Kasumi-1 (cell line): ENCODE measurements at regions not wholly inside any gene's neighbourhood (a gene's known extent, or its start where the extent isn't known, plus 50 kb on each side); places are given as distances from the start of the nearest gene placed in this dataset.
A peak's percentile ranks its signal among the peaks of the same experiment; 100 is the strongest.
"Not testable (repeated sequence)": the region's sequence is repeated elsewhere in the genome, so short reads cannot be mapped to it uniquely, and the experiment has no call there.

Experiments
- DNase-seq, 2 experiments: peaks; one replicate each; lab custom pipeline; 2025; lab: John Stamatoyannopoulos, UW

DNA sequence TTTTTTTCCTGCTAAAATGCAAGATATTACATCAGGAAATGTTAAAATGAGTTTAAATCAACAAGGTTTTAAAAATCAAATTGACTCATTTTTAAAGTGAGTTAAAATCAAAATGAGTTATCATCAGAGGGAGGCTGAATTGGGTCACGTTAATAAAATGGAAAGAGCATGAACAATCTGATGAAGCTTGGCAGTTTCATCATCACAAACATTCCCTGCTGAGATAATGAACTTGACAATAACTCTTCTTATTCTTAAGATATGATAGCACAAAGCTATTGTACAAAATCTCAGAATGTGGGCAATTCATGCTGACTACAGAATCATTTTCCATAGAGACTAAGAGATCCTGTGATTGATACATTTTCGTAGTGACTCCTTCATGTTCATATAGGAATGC, 1086.7 kb downstream of the STIM2 start:
- no peak for DNase-seq

DNA sequence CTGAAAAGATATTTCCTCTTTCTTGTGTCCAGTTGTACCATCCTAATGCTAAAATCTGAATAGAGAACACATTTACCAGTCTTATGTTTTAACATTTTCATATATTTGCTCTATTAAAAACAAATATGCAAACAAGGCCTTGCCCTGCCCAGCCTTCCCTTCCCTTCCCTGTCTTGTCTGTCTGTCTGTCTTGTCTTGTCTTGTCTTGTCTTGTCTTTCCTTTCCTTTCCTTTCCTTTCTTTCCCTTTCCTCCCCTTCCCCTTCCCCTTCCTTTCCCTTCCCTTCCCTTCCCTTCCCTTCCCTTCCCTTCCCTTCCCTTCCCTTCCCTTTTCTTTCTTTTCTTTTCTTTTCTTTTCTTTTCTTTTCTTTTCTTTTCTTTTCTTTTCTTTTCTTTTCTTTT, 1103.5 kb downstream of the STIM2 start:
- DNase-seq = no peak

DNA sequence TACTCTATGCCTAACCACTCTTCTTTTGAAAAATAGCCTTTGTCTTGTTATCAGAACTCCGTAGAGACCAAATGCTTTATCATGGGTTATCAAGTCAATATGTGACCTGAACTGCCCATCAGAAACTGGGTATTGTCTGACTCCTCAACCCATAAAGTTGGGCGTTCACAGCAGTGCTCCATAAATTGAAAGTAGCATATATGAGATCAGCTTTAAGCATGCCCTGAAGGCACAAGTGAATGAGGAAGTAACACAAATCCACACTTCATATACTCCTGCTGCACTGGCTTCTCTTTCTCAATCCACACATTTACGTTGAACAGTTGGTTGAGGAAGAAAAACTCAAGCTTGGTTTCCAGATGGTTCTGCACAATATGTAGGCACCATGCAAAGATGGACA, 1106.0 kb downstream of the STIM2 start:
- DNase-seq = peak in 1 of 2 experiments; percentile 35

DNA sequence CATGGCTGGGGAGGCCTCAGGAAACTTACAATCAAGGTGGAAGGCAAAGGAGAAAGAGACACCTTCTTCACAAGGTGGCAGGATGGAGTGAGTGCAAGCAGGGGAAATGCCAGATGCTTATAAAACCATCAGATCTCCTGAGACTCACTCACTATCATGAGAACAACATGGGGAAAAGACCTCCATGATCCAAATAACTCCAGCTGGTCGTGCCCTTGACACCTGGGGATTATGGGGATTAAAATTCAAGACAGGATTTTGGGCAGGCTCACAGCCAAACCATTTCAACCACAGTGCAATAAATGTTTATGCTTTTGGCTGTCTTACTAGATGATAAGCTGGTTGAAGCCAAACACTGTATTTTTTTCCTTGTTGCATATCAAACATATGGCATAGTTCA, 1112.4 kb downstream of the STIM2 start:
- no peak for DNase-seq

DNA sequence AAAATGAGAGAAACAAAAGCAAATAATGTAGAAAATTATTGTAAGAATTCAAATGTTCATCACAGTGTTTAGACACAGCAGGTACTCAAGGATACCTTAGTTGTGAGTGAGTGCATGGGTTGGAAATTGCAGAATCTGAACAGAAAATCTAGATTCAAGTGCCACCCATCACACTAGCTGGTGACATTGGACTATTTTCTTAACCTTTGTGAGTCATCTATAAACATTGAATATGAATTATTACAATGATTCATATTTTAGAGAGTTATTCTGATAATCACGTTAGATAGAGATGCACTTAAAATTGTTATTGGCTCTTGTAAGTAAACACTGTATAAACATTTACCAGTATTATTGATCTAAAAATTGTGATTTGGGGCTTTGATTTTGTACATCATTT, 1113.1 kb downstream of the STIM2 start:
- no peak for DNase-seq

DNA sequence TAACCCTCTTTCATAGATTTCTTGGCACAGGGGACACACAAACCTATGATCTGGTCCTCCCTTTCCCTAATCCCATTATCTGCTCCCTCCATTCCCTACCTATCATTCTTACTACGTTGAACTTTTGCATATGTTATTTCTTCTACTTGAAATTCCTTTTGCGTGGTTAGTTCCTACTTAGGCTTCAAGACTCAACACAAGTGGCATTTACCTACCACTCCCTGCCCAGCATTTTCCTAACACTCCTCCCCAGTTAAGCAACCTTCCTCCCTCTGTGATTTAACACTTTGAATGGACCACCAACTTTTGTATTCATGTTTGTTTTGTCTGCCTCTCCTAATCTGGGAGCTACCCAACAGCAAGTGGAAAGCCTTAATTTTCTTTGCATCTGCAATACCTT, 1113.7 kb downstream of the STIM2 start:
- no peak for DNase-seq

DNA sequence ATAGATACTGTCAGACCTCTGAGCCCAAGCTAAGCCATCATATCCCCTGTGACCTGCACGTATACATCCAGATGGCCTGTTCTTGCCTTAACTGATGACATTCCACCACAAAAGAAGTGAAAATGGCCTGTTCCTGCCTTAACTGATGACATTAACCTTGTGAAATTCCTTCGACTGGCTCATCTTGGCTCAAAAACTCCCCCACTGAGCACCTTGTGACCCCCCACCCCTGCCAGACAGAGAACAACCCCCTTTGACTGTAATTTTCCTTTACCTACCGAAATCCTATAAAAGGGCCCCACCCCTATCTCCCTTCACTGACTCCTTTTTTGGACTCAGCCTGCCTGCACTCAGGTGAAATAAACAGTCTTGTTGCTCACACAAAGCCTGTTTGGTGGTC, 1114.2 kb downstream of the STIM2 start:
- DNase-seq = not testable (repeated sequence)

DNA sequence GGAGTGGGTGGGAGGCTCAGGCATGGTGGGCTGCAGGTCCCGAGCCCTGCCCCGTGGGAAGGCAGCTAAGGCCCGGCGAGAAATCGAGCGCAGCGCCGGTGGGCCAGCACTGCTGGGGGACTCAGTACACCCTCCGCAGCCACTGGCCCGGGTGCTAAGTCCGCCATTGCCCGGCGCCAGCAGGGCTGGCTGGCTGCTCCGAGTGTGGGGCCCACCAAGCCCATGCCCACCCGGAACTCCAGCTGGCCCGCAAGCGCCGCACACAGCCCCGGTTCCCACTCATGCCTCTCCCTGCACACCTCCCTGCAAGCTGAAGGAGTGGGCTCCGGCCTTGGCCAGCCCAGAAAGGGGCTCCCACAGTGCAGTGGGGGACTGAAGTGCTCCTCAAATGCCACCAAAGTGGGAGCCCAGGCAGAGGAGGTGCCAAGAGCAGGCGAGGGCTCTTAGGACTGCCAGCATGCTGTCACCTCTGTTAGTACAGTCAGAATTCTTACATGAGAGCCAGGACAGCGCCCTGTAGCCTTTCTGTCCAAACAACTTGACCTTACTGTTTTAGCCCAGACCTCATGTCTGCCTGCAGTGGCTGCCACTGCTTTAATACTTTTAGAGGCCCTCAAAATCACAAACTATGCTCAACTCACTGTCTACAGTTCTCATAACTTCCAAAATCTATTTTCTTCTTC, 1117.9 kb downstream of the STIM2 start:
- DNase-seq = not testable (repeated sequence)

DNA sequence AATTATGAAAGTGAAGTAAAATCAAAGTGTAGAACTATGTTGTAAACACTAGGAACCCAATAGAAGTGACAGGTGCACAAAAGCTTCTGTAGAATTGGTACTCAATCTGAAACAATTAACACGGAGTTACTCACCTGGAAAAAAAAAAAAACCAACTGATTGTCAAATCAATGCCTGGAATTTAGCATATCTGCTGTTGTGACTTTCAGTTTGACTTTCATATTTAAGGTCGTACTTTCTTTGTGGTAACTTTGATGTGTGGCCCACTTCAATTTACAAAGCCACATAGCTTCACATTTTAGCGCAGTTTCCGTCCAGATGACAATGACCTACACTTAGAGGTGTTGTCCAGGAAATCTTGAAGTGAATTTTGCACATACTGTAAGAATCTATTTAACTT, 1124.9 kb downstream of the STIM2 start:
- DNase-seq = no peak

DNA sequence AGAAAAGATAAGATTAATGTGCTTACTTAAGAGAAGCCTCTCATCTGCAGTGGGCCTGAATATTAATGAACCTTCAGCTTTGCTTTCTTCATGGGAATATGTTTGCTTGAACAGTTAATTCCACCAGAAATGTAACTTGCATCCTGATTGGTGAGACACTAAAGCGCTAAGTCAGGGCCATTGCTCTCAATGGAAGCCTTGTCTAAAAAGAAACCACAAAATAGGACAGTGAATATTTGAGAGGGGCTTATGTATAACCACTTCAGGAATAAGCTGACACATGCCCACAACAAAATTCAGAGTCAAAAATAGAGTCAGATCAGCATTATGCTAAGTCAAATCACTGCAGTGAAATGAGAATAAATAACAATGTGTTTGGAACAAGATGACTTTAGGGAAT, 1125.8 kb downstream of the STIM2 start:
- DNase-seq = no peak

DNA sequence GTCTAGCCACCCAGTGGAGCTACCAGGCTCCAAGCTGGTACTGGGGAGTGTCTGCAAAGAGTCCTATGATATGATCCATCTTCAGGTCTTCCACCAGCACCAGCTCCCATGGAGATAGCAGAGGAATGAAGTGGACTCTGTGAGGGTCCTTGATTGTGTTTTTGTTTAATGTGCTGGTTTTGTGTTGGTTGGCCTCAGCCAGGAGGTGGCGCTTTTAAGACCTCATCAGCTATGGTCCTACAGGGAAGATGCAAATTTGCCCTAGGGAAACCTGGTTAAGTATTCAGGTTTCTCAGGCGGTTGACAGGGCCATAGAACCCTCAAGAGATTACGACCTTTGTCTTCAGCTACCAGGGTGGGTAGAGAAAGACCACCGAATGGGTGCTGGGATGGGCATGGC, 1141.1 kb downstream of the STIM2 start:
- DNase-seq = no peak

DNA sequence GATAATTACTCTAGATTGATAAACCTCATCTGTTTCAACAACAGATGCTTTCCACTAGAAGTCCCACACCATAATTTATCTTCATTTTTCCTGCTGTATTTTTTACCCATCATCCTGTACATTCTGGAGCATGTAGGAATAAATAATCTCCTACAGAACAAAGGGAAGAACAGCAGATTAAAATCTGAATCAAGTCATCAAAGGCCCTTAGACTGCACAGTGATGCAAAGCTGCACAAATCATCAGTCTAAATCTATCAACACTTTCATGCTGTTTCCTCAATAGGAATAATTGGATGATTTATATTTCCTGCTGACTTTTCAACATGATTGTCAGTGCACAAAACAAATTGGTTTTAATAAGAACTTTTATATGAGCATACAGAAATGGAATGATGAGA, 1143.9 kb downstream of the STIM2 start:
- no peak for DNase-seq

DNA sequence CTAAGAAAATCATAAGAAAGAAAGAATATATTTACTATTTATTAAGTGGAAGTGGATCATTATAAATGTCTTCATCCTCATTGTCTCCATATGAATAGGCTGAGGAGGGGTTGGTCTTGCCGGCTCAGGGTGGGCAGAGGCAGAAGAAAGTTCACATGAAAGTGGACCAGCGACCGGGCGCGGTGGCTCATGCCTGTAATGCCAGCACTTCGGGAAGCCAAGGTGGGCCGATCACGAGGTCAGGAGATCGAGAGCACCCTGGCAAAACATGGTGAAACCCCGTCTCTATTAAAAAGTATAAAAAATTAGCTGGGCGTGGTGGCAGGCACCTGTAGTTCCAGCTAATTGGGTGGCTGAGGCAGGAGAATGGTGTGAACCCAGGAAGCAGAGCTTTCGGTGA, 1145.4 kb downstream of the STIM2 start:
- no peak for DNase-seq

DNA sequence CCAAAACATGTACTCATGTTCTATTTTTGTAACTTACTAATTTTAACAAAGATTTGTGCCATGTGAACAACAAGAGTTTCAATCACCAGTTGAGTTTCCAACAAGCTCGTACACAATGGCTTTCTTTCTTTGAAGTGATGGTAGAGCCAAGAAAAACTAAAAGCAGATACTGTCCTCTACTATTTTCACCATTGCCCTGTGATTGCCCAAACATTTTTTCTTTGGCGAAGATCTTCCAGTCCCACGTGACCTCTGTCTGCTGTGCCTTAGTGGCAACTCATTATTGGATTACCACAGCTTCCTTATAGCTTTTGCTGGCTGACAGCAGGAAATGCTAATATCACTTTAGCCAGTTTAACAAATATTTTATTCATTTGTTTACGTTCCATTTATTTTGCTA, 1147.1 kb downstream of the STIM2 start:
- DNase-seq = no peak

DNA sequence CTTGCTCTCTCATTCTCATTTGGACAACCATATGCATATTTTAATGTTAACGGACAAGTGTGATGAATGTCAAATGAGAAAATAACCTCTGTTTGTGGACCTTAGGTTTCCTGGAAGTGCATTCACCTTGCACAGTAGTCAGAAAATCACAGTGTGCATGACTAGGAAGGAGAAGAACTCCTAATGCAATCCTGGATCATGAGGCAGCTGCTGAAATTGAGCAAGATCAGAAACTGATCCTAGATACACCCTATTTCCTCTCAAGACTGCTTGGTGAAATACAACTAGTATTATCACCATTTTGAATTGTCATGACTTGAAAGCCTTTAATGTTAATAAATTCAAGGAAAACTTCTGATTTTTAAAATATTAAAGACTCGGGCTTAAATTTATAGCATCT, 1148.9 kb downstream of the STIM2 start:
- no peak for DNase-seq

DNA sequence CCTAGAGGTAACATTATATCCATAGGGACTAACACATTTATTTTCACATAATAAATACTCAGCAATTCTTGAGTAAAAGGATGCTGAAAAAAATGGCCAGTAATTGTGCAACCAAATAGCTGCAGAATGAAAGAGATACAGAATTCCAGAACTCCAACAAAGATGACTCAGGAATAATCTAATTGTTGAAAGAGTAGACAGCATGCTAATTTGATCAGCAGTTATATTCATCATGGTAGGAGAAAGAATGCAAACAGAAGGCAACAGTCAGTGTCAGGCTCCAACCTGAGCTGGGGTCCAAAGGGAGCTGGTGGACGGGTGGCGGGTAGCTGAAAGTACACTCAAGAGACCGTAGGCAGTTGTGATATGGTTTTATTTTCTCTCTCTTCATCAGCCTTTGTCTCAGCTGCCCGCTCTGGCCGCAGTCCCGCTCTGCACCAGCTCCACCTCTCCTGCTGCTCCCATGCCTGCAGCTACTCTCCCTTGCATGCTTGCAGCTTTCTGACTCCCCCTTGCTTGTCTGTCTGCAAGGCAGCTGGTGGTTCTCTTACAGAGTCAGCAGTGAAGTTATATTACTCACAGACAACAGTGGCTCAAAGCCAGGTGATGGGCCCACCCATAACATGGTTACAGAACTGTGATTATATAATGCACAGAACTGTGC, 1150.1 kb downstream of the STIM2 start:
- DNase-seq = no peak

DNA sequence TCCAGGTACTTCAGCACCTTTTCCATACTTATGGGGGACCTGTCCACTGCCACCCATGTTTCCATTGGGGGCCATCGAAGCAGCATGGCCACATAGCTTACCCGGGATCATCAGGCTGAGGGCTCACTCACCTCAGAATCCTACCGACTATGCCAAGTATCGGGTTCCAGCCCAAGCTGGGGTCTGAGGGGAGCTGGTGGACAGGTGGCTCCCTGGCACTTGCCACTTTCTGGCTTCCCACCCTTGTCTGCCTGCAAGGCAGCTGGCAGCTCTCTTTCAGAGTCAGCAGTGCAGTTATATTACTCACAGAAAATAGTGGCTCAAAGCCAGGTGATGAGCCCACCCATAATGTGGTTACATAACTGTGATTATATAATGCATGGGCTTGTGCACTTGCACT, 1153.8 kb downstream of the STIM2 start:
- DNase-seq = no peak

DNA sequence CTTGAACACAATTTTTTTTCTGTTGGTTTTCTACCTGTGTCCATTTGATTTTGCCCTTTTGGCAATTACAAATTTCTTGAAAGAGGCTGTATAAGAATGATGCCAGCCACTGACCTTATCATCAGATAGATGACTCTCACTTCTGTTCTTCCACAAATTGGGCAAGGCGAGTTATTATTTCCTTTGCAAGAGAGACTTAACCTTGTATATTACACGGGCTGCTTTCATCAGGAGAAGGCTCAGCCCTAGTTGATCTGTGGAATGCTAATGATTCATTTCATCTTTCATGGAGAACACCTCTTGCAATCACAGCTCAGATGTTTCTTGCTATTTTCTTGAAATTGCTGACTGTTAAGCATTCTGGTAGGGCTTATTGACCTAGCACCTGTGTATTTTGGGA, 1155.4 kb downstream of the STIM2 start:
- DNase-seq = no peak

DNA sequence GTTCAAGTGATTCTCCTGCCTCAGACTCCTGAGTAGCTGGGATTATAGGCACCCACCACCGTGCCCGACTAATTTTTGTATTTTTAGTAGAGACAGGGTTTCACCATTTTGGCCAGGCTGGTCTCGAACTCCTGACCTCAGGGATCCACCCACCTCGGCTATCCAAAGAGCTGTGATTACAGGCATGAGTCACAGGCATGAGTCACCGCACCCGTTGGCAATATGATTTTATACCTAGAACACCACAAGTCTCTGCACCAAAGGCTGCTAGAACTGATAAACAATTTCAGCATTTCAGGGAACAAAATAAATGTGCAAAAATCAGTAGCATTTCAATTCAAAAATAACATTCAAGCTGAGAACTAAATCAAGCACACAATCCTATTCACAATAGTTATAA, 1177.6 kb downstream of the STIM2 start:
- not testable (repeated sequence) for DNase-seq

DNA sequence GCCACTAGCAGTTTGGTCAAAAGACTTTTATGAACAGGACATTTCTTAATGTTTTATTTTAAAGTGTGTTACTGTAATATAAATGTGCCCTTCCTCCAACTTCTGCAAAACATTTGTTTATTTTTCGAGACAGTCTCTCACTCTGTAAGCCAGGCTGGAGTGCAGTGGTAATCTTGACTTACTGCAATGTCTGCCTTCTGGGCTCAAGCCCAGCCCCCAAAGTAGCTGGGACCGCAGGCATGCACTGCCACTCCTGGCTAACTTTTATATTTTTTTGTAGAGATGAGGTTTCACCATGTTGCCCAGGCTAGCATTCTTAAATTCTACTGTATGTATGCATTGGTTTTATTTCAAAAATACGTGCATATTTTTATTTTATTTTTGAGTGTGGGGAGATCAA, 1201.9 kb downstream of the STIM2 start:
- DNase-seq = no peak

DNA sequence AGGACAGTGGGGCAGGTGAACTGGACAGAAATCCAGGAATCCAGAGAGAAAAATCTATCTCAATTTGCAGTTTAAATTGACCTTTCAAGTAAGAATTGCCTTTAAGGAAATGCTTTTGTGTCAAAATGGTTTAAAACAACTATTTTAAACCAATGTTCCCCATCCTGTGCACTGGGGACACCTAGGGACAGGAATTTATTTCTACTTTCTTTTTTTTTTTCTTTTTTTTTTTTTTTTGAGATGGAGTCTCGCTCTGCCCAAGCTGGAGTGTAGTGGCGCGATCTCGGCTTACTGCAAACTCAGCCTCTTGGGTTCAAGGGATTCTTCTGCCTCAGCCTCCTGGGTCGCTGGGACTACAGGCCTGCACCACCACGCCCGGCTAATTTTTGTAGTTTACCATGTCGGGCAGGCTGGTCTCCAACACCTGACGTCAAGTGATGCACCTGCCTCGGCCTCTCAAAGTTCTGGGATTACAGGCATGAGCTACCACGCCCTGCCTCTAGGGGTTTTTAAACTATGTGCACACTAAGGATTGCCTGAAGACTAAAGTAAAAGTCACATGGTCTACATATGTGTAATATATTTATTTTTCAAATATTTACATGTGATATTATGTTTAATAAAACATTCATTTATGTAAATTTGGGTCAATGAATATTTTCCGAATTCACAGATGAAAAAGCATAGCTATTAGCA, 1213.4 kb downstream of the STIM2 start:
- DNase-seq = no peak

DNA sequence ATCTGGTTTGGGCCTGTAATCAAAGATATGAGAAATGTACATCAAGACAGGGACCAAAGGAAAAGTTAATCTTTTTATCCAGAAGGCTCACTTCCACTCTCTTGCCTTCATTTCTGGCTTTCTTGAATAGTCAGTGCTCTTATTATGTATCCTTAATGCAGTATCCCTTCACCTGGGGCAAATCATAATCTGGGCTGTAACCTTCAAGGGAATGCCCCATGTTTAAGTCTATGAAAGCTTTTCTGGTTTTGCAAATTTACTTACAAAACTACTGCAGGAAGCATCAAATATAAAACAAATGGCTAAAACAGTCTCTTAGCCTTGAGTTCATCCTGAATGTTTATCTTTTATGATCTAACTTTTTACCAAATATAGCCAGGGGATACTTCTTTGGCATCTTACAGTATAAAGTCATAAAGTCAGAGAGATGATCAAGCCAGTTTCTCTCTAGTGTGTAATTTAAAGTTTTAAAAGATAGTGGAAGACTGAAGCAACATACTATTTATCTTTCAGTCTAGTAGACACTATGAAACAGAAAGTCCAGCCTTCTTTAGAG, 1214.8 kb downstream of the STIM2 start:
- no peak for DNase-seq

DNA sequence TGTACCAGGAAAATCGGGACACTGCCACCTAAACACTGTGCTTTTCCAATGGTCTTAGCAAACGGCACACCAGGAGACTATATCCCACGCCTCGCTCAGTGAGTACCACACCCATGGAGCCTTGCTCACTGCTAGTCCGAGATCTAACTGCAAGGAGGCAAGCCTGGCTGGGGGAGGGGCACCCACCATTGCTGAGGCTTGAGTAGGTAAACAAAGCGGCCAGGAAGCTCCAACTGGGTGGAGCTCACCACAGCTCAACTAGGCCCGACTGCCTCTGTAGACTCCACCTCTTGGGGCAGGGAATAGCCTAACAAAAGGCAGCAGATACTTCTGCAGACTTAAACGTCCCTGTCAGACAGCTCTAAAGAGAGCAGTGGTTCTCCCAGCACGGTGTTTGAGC, 1216.6 kb downstream of the STIM2 start:
- DNase-seq = not testable (repeated sequence)
